Neural progenitor cell (in vitro differentiated cells): ENCODE measurements at regions not wholly inside any gene's neighbourhood (a gene's known extent, or its start where the extent isn't known, plus 50 kb on each side); places are given as distances from the start of the nearest gene placed in this dataset.

ENCODE experiments used
- CTCF ChIP-seq: fragments of 200-600 bp; sonication (generic); IDR thresholded peaks from 2 replicates; pipeline ENCODE4 v1.5.1; 2017; ENCODE audit warnings: antibody characterized with exemption, mild to moderate bottlenecking
- EZH2 ChIP-seq: fragments of 200-600 bp; sonication (generic); IDR thresholded peaks from 2 replicates; pipeline ENCODE4 v1.6.1; 2017; ENCODE audit warnings: antibody characterized with exemption, mild to moderate bottlenecking, moderate library complexity
- EZH2phosphoT487 ChIP-seq: fragments of 200-600 bp; sonication (generic); IDR thresholded peaks from 2 replicates; pipeline ENCODE4 v1.6.1; 2017; ENCODE audit warnings: antibody characterized with exemption

- TF ChIP-seq EZH2 (no peak), CTCF (no peak), EZH2phosphoT487 (no peak)
These were observed 177.6 kb upstream of the SETMAR start for GRCh38 chr3:4125576-4125975.
